CD14-positive monocyte (primary cell): ENCODE measurements at regions not wholly inside any gene's neighbourhood (a gene's known extent, or its start where the extent isn't known, plus 50 kb on each side); places are given as distances from the start of the nearest gene placed in this dataset.

Experiments
- DNase-seq, 3 donors: peaks; one replicate each; pipeline ENCODE4 v3.0.0-alpha.2; 2011 to 2022
- H2AFZ ChIP-seq: 2 replicates; pipeline ENCODE4 v1.6.0; 2012; ENCODE audit warnings: mild to moderate bottlenecking, low read depth, low read length, inconsistent platforms; ENCODE audit not compliant: insufficient read depth, poor library complexity, severe bottlenecking
- H3K27ac ChIP-seq, 2 donors: 1 replicate in 1 of 2; 2 replicates in 1 of 2; pipeline ENCODE4 v1.5.1; 2012 to 2013; ENCODE audit warnings: low read length in 2 of 2, control low read depth in 1 of 2, inconsistent platforms in 1 of 2, low read depth in 1 of 2, mild to moderate bottlenecking in 1 of 2
- H3K27me3 ChIP-seq, 2 donors: one replicate each; pipeline versions ENCODE4 v1.6.0 to v1.6.1; 2011 to 2013; ENCODE audit warnings: low read length in 2 of 2; ENCODE audit not compliant: control insufficient read depth in 2 of 2, insufficient read depth in 2 of 2
- H3K36me3 ChIP-seq, 2 donors: replicated peaks in 1 of 2; 1 replicate in 1 of 2; 2 replicates in 1 of 2; pipeline versions ENCODE4 v1.5.1 to v1.6.1; 2012 to 2013; ENCODE audit warnings: low read length in 2 of 2, control low read depth in 1 of 2, inconsistent platforms in 1 of 2, mild to moderate bottlenecking in 1 of 2; ENCODE audit not compliant: insufficient read depth in 2 of 2, control insufficient read depth in 1 of 2
- H3K4me1 ChIP-seq, 2 donors: 1 replicate in 1 of 2; 2 replicates in 1 of 2; pipeline versions ENCODE4 v1.5.1 to v1.6.1; 2012 to 2013; ENCODE audit warnings: low read length in 2 of 2, control low read depth in 1 of 2, inconsistent platforms in 1 of 2, mild to moderate bottlenecking in 1 of 2, moderate library complexity in 1 of 2; ENCODE audit not compliant: insufficient read depth in 2 of 2, control insufficient read depth in 1 of 2
- H3K4me2 ChIP-seq: replicated peaks from 2 replicates; pipeline ENCODE3; 2012; ENCODE audit warnings: low read length, moderate library complexity, mild to moderate bottlenecking; ENCODE audit not compliant: poor library complexity, severe bottlenecking; ENCODE audit errors: extremely low read depth
- H3K4me3 ChIP-seq, 3 experiments: fragments of 200-600 bp in 1 of 3; sonication (generic) in 1 of 3; replicated peaks in 1 of 3; 1 replicate in 2 of 3; 2 replicates in 1 of 3; pipeline ENCODE4 v1.5.1; 2011 to 2013; ENCODE audit warnings: low read length in 3 of 3, mild to moderate bottlenecking in 3 of 3, control low read depth in 2 of 3, low read depth in 2 of 3, inconsistent platforms in 1 of 3, moderate library complexity in 1 of 3
- H3K79me2 ChIP-seq: 2 replicates; pipeline ENCODE4 v1.6.0; 2012; ENCODE audit warnings: mild to moderate bottlenecking, control low read depth, inconsistent platforms, low read length, moderate library complexity; ENCODE audit not compliant: insufficient read depth
- H3K9ac ChIP-seq: 2 replicates; pipeline ENCODE4 v1.6.0; 2017; ENCODE audit warnings: low read length, mild to moderate bottlenecking; ENCODE audit not compliant: insufficient read depth, poor library complexity, severe bottlenecking
- H3K9me3 ChIP-seq, 2 donors: replicated peaks in 1 of 2; 1 replicate in 1 of 2; 2 replicates in 1 of 2; pipeline versions ENCODE4 v1.5.1 to v1.6.1; 2012 to 2013; ENCODE audit warnings: low read length in 2 of 2, control low read depth in 1 of 2; ENCODE audit not compliant: control insufficient read depth in 1 of 2, insufficient read depth in 1 of 2
- H4K20me1 ChIP-seq: 2 replicates; pipeline ENCODE4 v1.6.0; 2012; ENCODE audit warnings: mild to moderate bottlenecking, low read length, control low read depth, moderate library complexity; ENCODE audit not compliant: insufficient read depth
- H3K27ac Mint-ChIP-seq, 7 donors: one replicate each; pipeline ENCODE4 v1.8.0; 2020; ENCODE audit warnings: mild to moderate bottlenecking in 7 of 7, mixed read lengths in 7 of 7, moderate library complexity in 6 of 7, inconsistent platforms in 2 of 7
- H3K27me3 Mint-ChIP-seq, 3 donors: one replicate each; pipeline ENCODE4 v1.8.0; 2021 to 2022; ENCODE audit warnings: low read depth in 3 of 3, mild to moderate bottlenecking in 3 of 3, mixed read lengths in 3 of 3, moderate library complexity in 3 of 3, inconsistent platforms in 1 of 3
- H3K36me3 Mint-ChIP-seq, 2 donors: one replicate each; pipeline ENCODE4 v1.8.0; 2020; ENCODE audit warnings: mixed read lengths in 2 of 2, inconsistent platforms in 1 of 2, mild to moderate bottlenecking in 1 of 2
- H3K4me1 Mint-ChIP-seq: one replicate; pipeline ENCODE4 v1.8.0; 2020; ENCODE audit warnings: mild to moderate bottlenecking, mixed read lengths
- H3K4me3 Mint-ChIP-seq, 2 donors: one replicate each; pipeline ENCODE4 v1.8.0; 2020; ENCODE audit warnings: mild to moderate bottlenecking in 2 of 2, mixed read lengths in 2 of 2, moderate library complexity in 1 of 2
- H3K9me3 Mint-ChIP-seq, 7 donors: one replicate each; pipeline ENCODE4 v1.8.0; 2020 to 2022; ENCODE audit warnings: mixed read lengths in 7 of 7, mild to moderate bottlenecking in 6 of 7, moderate library complexity in 6 of 7, inconsistent platforms in 2 of 7
- WGBS: methylation state at CpG from one replicate; pipeline ENCODE4 v1.1.5; 2013; ENCODE audit warnings: missing lambda C conversion rate; ENCODE audit not compliant: insufficient coverage; 5-methylcytosine and 5-hydroxymethylcytosine counted together
- intact Hi-C, 2 donors: fragments of 100-400 bp; cut with micrococcal nuclease; formaldehyde crosslinking; loops; one replicate each; pipeline versions ENCODE4 v1.15.0 to v1.15.1; 2023
- TF ChIP-seq, protein P1 (sequence below): fragments of 200-600 bp; IDR thresholded peaks from one replicate; pipeline ENCODE4 v1.8.0; 2022; ENCODE audit warnings: antibody characterized with exemption, mild to moderate bottlenecking

DNA sequence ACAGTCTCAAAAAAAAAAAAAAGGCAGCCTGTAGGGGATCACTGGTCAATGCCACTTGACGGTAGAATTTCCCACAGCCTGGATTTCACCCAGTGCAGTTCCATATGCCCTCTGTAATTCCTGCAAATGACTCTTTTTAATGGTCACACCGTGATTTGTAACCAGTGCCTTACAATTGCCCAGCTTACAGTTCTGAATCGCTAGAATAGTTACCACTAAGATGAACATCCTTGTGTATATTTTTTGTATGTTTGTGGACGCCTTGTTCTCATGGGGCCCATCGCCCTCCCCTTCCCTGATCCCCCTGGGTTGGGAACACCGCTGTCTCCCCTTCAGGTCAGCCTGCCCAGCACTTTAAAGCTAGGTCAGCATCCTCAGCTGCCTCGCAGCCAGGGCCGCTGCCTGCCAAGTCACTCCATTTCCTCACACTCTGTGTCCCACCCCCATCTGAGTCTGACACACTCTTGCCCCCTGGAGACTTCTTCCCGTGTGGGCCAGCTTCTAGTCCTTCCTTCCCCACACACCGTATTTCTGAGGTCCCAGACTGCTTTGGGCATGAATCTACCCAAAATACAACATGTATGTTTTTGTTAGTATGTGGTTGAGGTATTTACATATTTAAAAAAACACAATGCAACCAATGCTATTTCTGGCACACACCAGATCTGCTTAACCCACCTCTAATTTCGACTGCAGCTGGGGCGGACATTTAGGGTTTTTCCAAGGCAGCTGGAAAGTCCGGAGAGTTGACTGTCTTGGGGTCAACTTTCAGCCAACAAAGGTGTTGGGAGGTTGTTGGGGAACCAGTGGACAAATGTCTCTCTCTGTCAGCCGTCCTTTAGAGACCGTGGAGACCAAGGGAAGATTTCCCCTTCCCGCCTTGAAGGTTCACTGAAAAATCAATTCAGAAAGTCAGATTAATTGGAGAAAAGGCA, 120.5 kb upstream of the NEK6 start:
- Mint-ChIP-seq H3K27me3 (peaks cover 3 to 9% (median 9%) of the 10 kb centered on the region in 3 donors), H3K4me3 (no peak overlapping the region), H3K9me3 (peaks cover 0 to 5% (median 0%) of the 10 kb centered on the region in 7 donors), H3K4me1 (peaks cover 8% of the 10 kb centered on the region), H3K36me3 (no peaks in the 10 kb centered on the region), H3K27ac (no peak overlapping the region)
- no peaks in the 10 kb centered on the region for H4K20me1 ChIP-seq
- H3K79me2 ChIP-seq = no peaks in the 10 kb centered on the region
- no peak overlapping the region for H3K9ac ChIP-seq
- H3K9me3 ChIP-seq = no peaks in the 10 kb centered on the region
- TF ChIP-seq, protein P1, sequence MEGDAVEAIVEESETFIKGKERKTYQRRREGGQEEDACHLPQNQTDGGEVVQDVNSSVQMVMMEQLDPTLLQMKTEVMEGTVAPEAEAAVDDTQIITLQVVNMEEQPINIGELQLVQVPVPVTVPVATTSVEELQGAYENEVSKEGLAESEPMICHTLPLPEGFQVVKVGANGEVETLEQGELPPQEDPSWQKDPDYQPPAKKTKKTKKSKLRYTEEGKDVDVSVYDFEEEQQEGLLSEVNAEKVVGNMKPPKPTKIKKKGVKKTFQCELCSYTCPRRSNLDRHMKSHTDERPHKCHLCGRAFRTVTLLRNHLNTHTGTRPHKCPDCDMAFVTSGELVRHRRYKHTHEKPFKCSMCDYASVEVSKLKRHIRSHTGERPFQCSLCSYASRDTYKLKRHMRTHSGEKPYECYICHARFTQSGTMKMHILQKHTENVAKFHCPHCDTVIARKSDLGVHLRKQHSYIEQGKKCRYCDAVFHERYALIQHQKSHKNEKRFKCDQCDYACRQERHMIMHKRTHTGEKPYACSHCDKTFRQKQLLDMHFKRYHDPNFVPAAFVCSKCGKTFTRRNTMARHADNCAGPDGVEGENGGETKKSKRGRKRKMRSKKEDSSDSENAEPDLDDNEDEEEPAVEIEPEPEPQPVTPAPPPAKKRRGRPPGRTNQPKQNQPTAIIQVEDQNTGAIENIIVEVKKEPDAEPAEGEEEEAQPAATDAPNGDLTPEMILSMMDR = no peak
- WGBS = 65% methylated on average over 3 of the region's 16 CpGs
- DNase-seq = no peak
- no peak overlapping the region for H2AFZ ChIP-seq
- H3K4me3 ChIP-seq = no peak overlapping the region
- H3K27ac ChIP-seq = no peak overlapping the region
- no peak overlapping the region for H3K4me2 ChIP-seq
- H3K27me3 ChIP-seq = no peaks in the 10 kb centered on the region
- intact Hi-C loops = loop anchor here (10.0 kb wide), 2 partner anchors 58 to 158 kb away; no protein-coding TSS in a partner anchor
- no peaks in the 10 kb centered on the region for H3K4me1 ChIP-seq
- H3K36me3 ChIP-seq = no peaks in the 10 kb centered on the region

- intact Hi-C loops = loop anchor here (10.0 kb wide), 2 partner anchors 57 to 157 kb away; no protein-coding TSS in a partner anchor
- no peaks in the 10 kb centered on the region for H4K20me1 ChIP-seq
- no peaks in the 10 kb centered on the region for H3K36me3 ChIP-seq
- 92% methylated on average over 1 of the region's 3 CpGs for WGBS
- no peak overlapping the region for H3K4me3 Mint-ChIP-seq
- H3K27ac ChIP-seq = no peak overlapping the region
- no peak for DNase-seq
- peaks cover 10% of the 10 kb centered on the region for H3K4me1 Mint-ChIP-seq
- no peaks in the 10 kb centered on the region for H3K36me3 Mint-ChIP-seq
- no peaks in the 10 kb centered on the region for H3K27me3 ChIP-seq
- no peaks in the 10 kb centered on the region for H3K9me3 ChIP-seq
- TF ChIP-seq, protein P1 = no peak
- H3K4me3 ChIP-seq = no peak overlapping the region
- no peaks in the 10 kb centered on the region for H3K4me1 ChIP-seq
- H3K27ac Mint-ChIP-seq = no peak overlapping the region
- H3K4me2 ChIP-seq = no peak overlapping the region
- H3K79me2 ChIP-seq = no peaks in the 10 kb centered on the region
- H3K9me3 Mint-ChIP-seq = peaks cover 0 to 5% (median 0%) of the 10 kb centered on the region in 7 donors
- H2AFZ ChIP-seq = no peak overlapping the region
- H3K27me3 Mint-ChIP-seq = peaks cover 3 to 7% (median 6%) of the 10 kb centered on the region in 3 donors
- H3K9ac ChIP-seq = no peak overlapping the region
Measured at GRCh38 chr9:124137944-124138335, 119.8 kb upstream of the NEK6 start.
